HEK293 (cell line): ENCODE measurements at regions not wholly inside any gene's neighbourhood (a gene's known extent, or its start where the extent isn't known, plus 50 kb on each side); places are given as distances from the start of the nearest gene placed in this dataset.

Experiments
- CTCF ChIA-PET: fragments of 350-600 bp; formaldehyde crosslinking; extraction: SDS; loops from one replicate; lab custom pipeline; 2021; ENCODE audit warnings: antibody characterized with exemption; lab: Yijun Ruan, JAX
- POLR2A ChIA-PET: fragments of 300-600 bp; formaldehyde crosslinking; extraction: SDS; loops from one replicate; lab custom pipeline; 2020; ENCODE audit warnings: antibody characterized with exemption, inconsistent platforms; lab: Yijun Ruan, JAX
- H3K27ac ChIP-seq: fragments of 200-500 bp; sonication (Bioruptor generic); 2 replicates; pipeline ENCODE4 v1.5.1; 2014; ENCODE audit warnings: low read depth, low read length, control low read depth, inconsistent platforms; ENCODE audit errors: extremely low read depth
- H3K36me3 ChIP-seq, 2 experiments: fragments of 200-500 bp in 1 of 2; sonication (Bioruptor generic) in 1 of 2; 1 replicate in 1 of 2; 2 replicates in 1 of 2; pipeline ENCODE4 v1.5.1; 2014 to 2017; ENCODE audit warnings: inconsistent platforms in 2 of 2, low read length in 2 of 2; ENCODE audit not compliant: control insufficient read depth in 2 of 2, insufficient read depth in 1 of 2
- H3K4me1 ChIP-seq: fragments of 200-500 bp; sonication (Bioruptor generic); 2 replicates; pipeline ENCODE4 v1.5.1; 2014; ENCODE audit warnings: mild to moderate bottlenecking, low read length, inconsistent platforms; ENCODE audit not compliant: control insufficient read depth, insufficient read depth
- H3K4me3 ChIP-seq: 2 replicates; pipeline ENCODE4 v1.5.1; 2011; ENCODE audit warnings: low read depth, mild to moderate bottlenecking, control low read depth, low read length, moderate library complexity
- H3K9me3 ChIP-seq: fragments of 200-500 bp; sonication (Bioruptor generic); 2 replicates; pipeline ENCODE4 v1.5.1; 2014; ENCODE audit warnings: low read depth, low read length, inconsistent platforms; ENCODE audit not compliant: control insufficient read depth, insufficient read depth
- GLIS1 ChIP-seq: fragments of 450-650 bp; formaldehyde crosslinking; IDR thresholded peaks from 2 replicates; pipeline ENCODE4 v1.5.1; 2016; ENCODE audit warnings: missing biosample characterization, missing genetic modification characterization
- PRDM2 ChIP-seq: fragments of 450-650 bp; formaldehyde crosslinking; IDR thresholded peaks from 2 replicates; pipeline ENCODE4 v1.5.1; 2016; ENCODE audit warnings: missing biosample characterization, missing genetic modification characterization, borderline replicate concordance
- REST ChIP-seq: fragments of 450-650 bp; formaldehyde crosslinking; IDR thresholded peaks from 2 replicates; pipeline ENCODE4 v1.5.1; 2016; ENCODE audit warnings: missing biosample characterization, missing genetic modification characterization
- ZBTB7A ChIP-seq: fragments of 450-650 bp; formaldehyde crosslinking; IDR thresholded peaks from 2 replicates; pipeline ENCODE4 v1.5.1; 2016; ENCODE audit warnings: low read depth, missing biosample characterization, missing genetic modification characterization
- ZNF18 ChIP-seq: fragments of 450-650 bp; formaldehyde crosslinking; IDR thresholded peaks from 2 replicates; pipeline ENCODE4 v1.5.1; 2016; ENCODE audit warnings: missing biosample characterization, missing genetic modification characterization
- ZNF449 ChIP-seq: fragments of 450-650 bp; formaldehyde crosslinking; IDR thresholded peaks from 2 replicates; pipeline ENCODE4 v1.5.1; 2017; ENCODE audit warnings: missing biosample characterization, mild to moderate bottlenecking, missing genetic modification characterization, moderate library complexity
- ZNF513 ChIP-seq: fragments of 450-650 bp; IDR thresholded peaks from 2 replicates; pipeline ENCODE4 v1.5.1; 2018; ENCODE audit warnings: missing biosample characterization, missing genetic modification characterization

GRCh38 chr14:61219673-61220072 is 61.5 kb downstream of the TMEM30B start:
- H3K4me1 ChIP-seq, result peaks cover 2% of the 10 kb centered on the region; the same call in 1 of the 2 replicates
- no peak for TF ChIP-seq ZNF513 (tag by site-specific recombination)
- no peak for TF ChIP-seq GLIS1 (tag by site-specific recombination)
- TF ChIP-seq REST (tag by site-specific recombination), result no peak
- TF ChIP-seq ZNF18 (tag by site-specific recombination), result no peak
- TF ChIP-seq, all 188 proteins: peak for 0
- Histone ChIP-seq H3K4me3 (no peak overlapping the region), H3K27ac (no peak overlapping the region), H3K9me3 (no peaks in the 10 kb centered on the region), H3K36me3 (no peaks in the 10 kb centered on the region)
- POLR2A ChIA-PET, result no interaction called here
- CTCF ChIA-PET, result interaction anchor here (0.9 kb wide), 1 partner anchor 33 kb away, joined by 3 read pairs; no protein-coding TSS in a partner anchor

GRCh38 chr14:61219256-61219655 is 61.9 kb downstream of the TMEM30B start:
- TF ChIP-seq PRDM2 (tag by site-specific recombination), result no peak
- no peak for TF ChIP-seq ZBTB7A (tag by site-specific recombination)
- no peak for TF ChIP-seq ZNF449 (tag by site-specific recombination)
- peaks cover 2% of the 10 kb centered on the region; the same call in 1 of the 2 replicates for H3K4me1 ChIP-seq
- no peaks in the 10 kb centered on the region for H3K9me3 ChIP-seq
- H3K4me3 ChIP-seq, result no peak overlapping the region
- no peak overlapping the region for H3K27ac ChIP-seq
- CTCF ChIA-PET, result interaction anchor here (0.9 kb wide), 1 partner anchor 34 kb away, joined by 3 read pairs; no protein-coding TSS in a partner anchor
- POLR2A ChIA-PET, result no interaction called here
- no peaks in the 10 kb centered on the region for H3K36me3 ChIP-seq
